GM19397 (cell line): ENCODE measurements at regions not wholly inside any gene's neighbourhood (a gene's known extent, or its start where the extent isn't known, plus 50 kb on each side); places are given as distances from the start of the nearest gene placed in this dataset.
"Not testable (repeated sequence)": the region's sequence is repeated elsewhere in the genome, so short reads cannot be mapped to it uniquely, and the experiment has no call there.

ENCODE experiments used
- ATAC-seq: cut with Tn5 transposase; IDR thresholded peaks from one replicate; pipeline ENCODE4 v1.9.1; 2021; ENCODE audit warnings: mild to moderate bottlenecking, moderate library complexity; ENCODE audit not compliant: unreplicated experiment

GRCh38 chr18:10077986-10078385 is 164.2 kb downstream of the VAPA start:
- ATAC-seq = no peak

- no peak for ATAC-seq
Observed at GRCh38 chr18:10080372-10080771, 166.6 kb downstream of the VAPA start.

DNA sequence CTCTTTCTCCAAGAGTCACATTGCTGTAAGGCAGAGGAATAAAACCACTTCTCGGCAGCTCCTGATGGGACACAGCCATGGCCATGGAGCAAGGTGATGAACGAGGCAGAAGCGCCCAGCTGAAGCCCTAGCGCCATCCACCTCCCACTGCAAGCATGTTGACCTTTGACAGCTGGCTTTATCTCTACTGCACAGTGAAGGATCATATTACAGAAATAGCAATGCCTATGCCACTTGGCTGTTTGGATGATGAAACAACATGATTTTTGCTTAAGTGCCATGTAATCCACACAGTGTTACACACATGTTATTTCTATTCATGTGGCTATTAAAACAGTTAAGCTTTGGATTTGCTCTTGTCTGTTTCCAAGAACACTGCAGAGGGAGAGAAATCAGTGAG is 167.7 kb downstream of the VAPA start:
- no peak for ATAC-seq

GRCh38 chr18:10085416-10085815 is 171.6 kb downstream of the VAPA start:
- no peak for ATAC-seq

DNA sequence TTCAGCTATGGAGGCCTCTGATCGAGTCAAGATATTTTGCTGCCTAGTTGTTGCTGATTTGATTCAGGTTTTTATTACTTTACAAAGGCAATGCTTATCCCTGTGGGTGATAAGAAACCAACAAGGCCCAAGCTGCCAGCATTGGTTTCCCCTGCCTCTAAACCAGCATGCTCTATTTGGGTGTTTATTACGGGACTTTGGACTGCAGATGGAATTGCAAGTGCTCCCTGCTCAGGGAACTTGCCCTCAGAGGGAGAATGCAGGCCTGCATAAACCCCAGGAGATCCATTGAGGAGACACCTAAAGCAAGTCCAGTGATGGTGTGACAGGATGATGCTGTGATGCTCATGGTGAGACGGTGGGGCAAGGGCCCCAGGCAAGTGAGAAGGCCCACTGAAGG is 172.1 kb downstream of the VAPA start:
- no peak for ATAC-seq

- no peak for ATAC-seq
Observed at GRCh38 chr18:10086458-10087210, 172.8 kb downstream of the VAPA start.

DNA sequence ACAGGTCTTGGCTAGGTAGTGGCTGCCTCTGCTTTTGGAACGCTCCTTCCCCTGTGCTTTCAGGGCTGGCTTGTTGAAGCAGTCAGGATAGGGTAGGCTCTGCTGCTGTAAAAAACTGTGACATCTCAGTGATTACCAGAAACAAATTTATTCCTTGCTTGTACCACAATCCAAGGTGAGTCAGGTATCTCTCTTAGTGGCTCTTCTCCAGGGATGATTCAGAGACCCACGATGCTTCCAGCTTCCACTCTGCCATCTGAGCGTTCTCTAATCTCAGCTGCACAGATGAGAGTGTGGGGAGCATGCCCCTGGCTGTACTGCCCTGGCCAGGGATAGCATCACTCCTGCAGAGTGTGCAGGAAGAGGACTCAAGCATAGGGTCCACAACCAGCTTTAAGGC is 174.9 kb downstream of the VAPA start:
- no peak for ATAC-seq

GRCh38 chr18:10089881-10090280 is 176.1 kb downstream of the VAPA start:
- ATAC-seq = no peak

DNA sequence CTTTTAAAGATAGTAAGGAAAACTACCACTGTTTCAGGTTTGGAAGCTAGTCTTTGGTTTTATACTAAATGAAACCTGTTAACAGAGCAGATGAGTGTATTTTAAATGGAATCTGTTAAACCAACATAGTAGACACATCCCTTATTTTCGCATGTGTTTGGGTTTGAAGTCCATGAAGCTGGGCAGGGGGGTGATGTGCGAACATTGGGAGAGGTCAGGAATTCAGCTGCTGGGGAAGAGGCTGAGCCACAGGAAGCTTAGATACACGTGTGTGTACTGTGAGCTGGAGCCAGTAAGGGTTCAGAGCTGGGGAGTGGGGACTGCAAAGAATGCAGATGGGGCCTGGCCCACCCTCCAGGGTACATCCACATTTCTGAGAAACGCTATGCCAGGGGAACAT is 176.9 kb downstream of the VAPA start:
- no peak for ATAC-seq

- ATAC-seq = no peak
Observed at GRCh38 chr18:10093445-10093844, 179.6 kb downstream of the VAPA start.

DNA sequence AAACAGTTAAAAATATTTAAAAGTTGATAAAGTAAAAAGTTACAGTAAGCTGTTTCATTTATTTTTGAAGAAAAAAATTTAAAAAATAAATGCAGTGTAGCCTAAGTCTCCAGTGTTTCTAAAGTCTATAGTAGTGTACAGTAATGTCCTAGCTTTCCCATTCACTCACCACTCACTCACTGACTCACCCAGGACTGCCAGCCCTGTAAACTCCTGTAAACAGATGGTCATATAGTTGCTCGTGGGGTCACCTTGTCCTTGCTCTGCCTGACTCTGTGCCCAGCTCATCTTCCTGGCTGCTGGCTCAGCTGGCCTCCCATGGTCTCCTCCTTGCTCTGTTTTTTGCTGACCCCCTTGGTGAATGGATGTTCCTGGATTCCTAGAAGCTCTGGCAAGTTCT is 180.3 kb downstream of the VAPA start:
- no peak for ATAC-seq

DNA sequence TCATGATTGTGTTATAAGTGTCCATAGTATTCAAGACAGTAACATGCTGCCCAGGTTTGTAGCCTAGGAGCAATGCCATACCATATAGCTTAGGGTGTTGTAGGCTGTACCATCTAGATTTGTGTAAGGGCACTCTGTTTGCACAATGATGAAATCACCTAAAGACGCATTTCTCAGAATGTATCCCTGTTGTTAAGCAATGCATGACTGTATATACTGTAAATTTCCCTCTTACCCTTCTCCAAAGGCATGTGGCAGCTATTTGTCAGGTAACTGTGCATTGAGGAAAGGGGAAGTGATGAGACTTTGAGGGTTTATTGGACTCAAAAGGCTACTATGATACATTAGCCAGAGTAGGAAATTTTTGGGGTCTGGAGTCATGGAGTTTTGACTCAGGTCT is 180.8 kb downstream of the VAPA start:
- ATAC-seq = no peak

DNA sequence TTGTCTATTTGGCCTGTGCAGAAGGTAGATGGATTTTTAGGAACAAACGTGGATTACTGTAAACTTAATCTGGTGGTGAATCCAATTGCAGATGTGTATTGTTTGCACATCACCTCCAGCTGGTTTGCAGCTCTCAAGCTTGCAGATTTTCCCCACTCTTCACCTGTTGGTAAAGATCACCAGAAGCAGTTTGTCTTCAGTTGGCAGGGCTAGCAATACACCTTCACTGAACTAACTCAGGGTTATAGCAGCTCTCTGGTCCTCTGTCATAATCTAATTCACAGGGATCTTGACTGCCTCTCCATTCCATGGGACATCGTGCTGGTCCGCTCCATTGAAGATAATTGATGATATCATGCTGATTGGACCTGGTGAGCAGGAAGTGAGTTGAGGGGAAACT is 181.5 kb downstream of the VAPA start:
- ATAC-seq = no peak

DNA sequence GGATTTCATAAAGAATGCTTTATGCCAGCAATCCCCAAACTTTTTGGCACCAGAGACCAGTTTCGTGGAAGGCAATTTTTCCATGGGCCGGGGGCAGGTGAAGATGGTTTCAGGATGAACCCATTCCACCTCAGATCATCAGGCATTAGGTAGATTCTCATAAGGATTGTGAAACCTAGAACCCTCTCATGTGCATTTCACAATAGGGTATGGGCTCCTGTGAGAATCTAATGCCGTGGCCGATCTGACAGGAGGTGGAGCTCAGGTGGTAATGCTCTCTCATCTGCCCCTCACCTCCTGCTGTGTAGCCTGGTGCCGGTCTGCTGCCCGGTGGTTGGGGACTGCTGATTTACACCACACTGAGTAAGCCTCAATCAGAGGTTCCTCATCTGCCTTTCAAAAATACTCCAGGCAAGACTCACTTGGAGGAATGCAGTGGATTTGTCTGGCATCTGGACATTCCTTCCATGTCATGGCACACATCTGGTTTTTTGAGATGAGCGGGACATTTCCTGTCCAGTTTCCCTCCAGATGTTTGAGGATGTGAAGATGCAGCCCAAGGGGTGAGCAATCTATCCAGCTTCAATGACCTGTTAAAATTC is 185.8 kb downstream of the VAPA start:
- ATAC-seq = no peak

GRCh38 chr18:10100196-10100595 is 186.4 kb downstream of the VAPA start:
- ATAC-seq = no peak

DNA sequence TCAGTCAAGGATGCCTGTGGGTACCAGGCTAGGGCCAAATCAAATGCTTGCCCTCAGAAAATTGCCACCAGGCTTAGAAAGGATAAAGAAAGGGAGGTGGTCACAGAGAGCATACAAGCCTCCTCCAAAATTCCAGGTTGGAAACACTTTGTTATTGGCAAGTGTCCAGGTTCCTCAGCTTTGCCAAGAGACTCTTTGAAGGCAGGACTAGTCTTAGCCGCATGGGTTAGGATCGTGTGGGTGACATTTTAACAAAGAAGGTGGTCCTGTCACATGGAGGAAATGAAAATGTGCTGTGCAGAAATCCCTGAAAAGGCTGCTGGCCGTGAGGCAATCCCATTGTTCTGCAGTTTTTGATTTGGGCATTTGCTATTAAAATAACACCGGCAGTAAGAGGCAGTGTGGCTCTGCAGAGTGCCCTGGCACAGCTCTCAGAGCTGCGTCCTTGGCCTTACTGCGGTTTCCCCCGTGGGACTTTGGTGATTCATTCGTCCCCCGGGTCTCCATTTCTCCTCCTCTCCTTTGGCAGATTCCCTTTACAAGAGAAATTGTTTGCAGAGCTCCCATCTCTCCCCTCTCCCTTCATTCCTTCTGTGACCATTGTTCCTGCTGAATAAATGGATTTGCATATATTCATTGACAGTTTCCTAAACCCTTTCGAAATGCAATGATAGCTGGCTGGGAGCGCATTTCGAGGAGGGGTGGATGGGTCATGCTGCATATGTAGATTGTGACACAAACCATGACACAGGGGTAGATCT is 187.3 kb downstream of the VAPA start:
- ATAC-seq = no peak

- ATAC-seq = no peak
Observed at GRCh38 chr18:10101729-10102128, 187.9 kb downstream of the VAPA start.

DNA sequence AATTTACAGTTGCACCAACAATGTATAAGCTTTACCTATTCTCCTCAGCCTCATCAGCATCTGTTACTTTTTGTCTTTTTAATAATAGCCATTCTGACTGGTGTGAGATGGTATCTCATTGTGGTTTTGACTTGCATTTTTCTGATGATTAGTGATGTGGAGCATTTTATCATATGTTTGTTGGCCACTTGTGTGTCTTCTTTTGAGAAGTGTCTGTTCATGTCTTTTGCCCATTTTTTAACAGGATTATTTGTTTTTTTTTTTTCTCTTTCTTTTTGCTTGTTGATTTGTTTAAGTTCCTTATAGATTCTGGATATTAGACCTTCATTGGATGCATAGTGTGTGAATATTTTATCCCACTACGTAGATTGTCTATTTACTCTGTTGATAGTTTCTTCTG is 191.3 kb downstream of the VAPA start:
- ATAC-seq = not testable (repeated sequence)

- no peak for ATAC-seq
Observed at GRCh38 chr18:10111191-10111590, 197.4 kb downstream of the VAPA start.

- no peak for ATAC-seq
Observed at GRCh38 chr18:10111944-10112343, 198.1 kb downstream of the VAPA start.

DNA sequence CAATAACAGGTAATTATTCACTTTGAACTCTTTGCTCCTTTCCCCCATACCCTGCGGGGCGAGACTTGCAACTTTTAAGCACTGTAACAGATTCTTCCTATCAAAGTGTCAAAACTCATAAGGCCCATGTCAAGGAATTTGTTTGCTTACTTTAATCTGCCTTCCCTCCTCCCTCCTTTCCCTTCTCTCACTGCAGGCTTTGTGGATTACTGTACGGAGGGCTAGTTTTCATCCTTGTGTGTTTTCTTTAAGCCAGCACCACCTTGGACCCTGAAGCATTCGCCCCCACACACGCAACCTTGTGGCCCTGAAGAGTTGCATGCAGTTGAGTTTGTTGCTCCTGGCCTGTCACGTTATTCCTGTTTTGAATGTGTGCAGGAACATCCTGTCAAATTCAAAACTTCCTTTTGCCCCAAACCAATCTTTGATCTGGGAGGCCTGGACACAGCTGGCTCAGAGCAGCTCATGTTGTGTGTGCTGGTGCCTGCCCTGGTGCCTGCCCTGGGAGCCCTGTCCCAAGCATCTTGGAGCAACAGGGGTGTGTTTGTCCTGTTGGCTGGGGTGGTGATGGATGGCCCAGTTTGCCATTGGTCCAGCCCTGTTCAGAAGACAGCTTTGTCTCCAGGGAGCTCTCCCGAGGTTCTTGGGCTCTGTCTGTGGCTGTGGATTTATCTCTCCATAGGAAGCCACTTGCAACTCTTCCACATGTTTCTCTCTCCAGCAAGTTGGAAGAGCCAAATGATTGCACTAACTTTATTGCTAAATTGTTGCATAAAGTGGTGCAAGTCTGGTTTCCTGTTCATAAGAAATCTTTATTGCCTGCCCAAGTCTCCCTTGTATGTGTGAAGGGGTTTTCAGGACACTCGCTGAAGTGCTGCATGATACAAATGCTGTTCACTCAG is 199.6 kb downstream of the VAPA start:
- no peak for ATAC-seq
